ENCODE measurements at regions not wholly inside any gene's neighbourhood (a gene's known extent, or its start where the extent isn't known, plus 50 kb on each side); places are given as distances from the start of the nearest gene placed in this dataset.

DNA sequence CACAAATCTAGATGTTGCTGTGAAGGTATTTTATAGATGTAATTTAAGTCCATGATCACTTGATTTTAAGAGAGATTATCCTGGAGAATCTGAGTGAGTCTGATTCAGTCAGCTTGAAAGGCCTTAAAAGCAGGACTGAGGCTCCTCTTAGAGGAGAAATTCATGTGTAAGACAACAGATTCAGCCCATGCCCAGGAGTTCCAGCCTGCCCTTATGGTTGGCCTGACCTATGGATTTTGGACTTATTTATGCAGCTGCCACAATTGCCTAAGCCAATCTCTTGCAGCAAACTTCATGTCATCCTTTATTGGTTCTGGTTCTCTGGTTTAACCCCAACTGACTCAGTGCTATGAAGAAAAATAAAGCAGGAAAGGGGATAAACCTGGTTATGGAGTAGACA is 296.5 kb upstream of the RASGRP1 start:
- ATAC-seq, result no peak
- TF ChIP-seq RARB (CRISPR knock-in tag; IDR thresholded peaks at IDR 0.05) (no peak), GLIS3 (CRISPR knock-in tag; IDR thresholded peaks at IDR 0.05) (no peak), ARNTL (CRISPR knock-in tag; IDR thresholded peaks at IDR 0.05; ENCODE audit: borderline replicate concordance, low read depth) (no peak), ESRRG (CRISPR knock-in tag; IDR thresholded peaks at IDR 0.05) (no peak), ISL1 (CRISPR knock-in tag; IDR thresholded peaks at IDR 0.05) (no peak)

DNA sequence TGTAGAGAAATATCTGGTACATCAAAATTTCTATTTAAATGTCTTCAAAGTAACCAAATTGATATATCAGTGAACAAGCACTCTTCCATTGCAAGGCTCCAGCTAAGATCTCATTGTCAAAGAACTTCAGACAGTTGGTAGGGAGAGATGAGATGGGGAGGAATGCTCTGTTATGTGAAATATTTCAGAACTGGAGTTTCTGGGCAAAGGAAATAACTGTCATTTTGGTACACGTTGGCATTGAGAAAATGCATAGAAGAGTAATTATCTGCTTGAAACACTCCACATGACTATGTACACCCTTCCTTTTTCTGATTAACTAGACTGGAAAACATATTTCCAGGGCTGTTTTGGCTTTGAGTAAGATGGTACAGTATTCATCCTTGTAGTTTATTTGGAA is 297.5 kb upstream of the RASGRP1 start:
- peak; percentile 45; the same call in 2 of the 3 replicates for ATAC-seq
- TF ChIP-seq, protein P1, sequence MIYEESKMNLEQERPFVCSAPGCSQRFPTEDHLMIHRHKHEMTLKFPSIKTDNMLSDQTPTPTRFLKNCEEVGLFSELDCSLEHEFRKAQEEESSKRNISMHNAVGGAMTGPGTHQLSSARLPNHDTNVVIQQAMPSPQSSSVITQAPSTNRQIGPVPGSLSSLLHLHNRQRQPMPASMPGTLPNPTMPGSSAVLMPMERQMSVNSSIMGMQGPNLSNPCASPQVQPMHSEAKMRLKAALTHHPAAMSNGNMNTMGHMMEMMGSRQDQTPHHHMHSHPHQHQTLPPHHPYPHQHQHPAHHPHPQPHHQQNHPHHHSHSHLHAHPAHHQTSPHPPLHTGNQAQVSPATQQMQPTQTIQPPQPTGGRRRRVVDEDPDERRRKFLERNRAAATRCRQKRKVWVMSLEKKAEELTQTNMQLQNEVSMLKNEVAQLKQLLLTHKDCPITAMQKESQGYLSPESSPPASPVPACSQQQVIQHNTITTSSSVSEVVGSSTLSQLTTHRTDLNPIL (CRISPR knock-in tag; IDR thresholded peaks at IDR 0.05; ENCODE audit: low read depth), result no peak
- TF ChIP-seq TCF4 (CRISPR knock-in tag; IDR thresholded peaks at IDR 0.05; ENCODE audit: borderline replicate concordance) (no peak), ZFP3 (CRISPR knock-in tag; IDR thresholded peaks at IDR 0.05) (no peak), SNAI2 (CRISPR knock-in tag; IDR thresholded peaks at IDR 0.05) (no peak), OSR1 (CRISPR knock-in tag; IDR thresholded peaks at IDR 0.05) (no peak), ISL1 (CRISPR knock-in tag; IDR thresholded peaks at IDR 0.05) (no peak), GLIS3 (CRISPR knock-in tag; IDR thresholded peaks at IDR 0.05) (no peak), ESRRG (CRISPR knock-in tag; IDR thresholded peaks at IDR 0.05) (no peak), ZNF70 (CRISPR knock-in tag; IDR thresholded peaks at IDR 0.05) (no peak), PPARA (CRISPR knock-in tag; IDR thresholded peaks at IDR 0.05; ENCODE audit: borderline replicate concordance) (no peak)
- TF ChIP-seq, protein P2, sequence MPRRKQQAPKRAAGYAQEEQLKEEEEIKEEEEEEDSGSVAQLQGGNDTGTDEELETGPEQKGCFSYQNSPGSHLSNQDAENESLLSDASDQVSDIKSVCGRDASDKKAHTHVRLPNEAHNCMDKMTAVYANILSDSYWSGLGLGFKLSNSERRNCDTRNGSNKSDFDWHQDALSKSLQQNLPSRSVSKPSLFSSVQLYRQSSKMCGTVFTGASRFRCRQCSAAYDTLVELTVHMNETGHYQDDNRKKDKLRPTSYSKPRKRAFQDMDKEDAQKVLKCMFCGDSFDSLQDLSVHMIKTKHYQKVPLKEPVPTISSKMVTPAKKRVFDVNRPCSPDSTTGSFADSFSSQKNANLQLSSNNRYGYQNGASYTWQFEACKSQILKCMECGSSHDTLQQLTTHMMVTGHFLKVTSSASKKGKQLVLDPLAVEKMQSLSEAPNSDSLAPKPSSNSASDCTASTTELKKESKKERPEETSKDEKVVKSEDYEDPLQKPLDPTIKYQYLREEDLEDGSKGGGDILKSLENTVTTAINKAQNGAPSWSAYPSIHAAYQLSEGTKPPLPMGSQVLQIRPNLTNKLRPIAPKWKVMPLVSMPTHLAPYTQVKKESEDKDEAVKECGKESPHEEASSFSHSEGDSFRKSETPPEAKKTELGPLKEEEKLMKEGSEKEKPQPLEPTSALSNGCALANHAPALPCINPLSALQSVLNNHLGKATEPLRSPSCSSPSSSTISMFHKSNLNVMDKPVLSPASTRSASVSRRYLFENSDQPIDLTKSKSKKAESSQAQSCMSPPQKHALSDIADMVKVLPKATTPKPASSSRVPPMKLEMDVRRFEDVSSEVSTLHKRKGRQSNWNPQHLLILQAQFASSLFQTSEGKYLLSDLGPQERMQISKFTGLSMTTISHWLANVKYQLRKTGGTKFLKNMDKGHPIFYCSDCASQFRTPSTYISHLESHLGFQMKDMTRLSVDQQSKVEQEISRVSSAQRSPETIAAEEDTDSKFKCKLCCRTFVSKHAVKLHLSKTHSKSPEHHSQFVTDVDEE (CRISPR knock-in tag; IDR thresholded peaks at IDR 0.05), result no peak
- TF ChIP-seq, protein P3, sequence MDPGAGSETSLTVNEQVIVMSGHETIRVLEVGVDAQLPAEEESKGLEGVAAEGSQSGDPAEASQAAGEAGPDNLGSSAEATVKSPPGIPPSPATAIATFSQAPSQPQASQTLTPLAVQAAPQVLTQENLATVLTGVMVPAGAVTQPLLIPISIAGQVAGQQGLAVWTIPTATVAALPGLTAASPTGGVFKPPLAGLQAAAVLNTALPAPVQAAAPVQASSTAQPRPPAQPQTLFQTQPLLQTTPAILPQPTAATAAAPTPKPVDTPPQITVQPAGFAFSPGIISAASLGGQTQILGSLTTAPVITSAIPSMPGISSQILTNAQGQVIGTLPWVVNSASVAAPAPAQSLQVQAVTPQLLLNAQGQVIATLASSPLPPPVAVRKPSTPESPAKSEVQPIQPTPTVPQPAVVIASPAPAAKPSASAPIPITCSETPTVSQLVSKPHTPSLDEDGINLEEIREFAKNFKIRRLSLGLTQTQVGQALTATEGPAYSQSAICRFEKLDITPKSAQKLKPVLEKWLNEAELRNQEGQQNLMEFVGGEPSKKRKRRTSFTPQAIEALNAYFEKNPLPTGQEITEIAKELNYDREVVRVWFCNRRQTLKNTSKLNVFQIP (CRISPR knock-in tag; IDR thresholded peaks at IDR 0.05; ENCODE audit: borderline replicate concordance, low read depth), result no peak
- TF ChIP-seq, protein P4, sequence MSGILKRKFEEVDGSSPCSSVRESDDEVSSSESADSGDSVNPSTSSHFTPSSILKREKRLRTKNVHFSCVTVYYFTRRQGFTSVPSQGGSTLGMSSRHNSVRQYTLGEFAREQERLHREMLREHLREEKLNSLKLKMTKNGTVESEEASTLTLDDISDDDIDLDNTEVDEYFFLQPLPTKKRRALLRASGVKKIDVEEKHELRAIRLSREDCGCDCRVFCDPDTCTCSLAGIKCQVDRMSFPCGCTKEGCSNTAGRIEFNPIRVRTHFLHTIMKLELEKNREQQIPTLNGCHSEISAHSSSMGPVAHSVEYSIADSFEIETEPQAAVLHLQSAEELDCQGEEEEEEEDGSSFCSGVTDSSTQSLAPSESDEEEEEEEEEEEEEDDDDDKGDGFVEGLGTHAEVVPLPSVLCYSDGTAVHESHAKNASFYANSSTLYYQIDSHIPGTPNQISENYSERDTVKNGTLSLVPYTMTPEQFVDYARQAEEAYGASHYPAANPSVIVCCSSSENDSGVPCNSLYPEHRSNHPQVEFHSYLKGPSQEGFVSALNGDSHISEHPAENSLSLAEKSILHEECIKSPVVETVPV (CRISPR knock-in tag; IDR thresholded peaks at IDR 0.05), result no peak

DNA sequence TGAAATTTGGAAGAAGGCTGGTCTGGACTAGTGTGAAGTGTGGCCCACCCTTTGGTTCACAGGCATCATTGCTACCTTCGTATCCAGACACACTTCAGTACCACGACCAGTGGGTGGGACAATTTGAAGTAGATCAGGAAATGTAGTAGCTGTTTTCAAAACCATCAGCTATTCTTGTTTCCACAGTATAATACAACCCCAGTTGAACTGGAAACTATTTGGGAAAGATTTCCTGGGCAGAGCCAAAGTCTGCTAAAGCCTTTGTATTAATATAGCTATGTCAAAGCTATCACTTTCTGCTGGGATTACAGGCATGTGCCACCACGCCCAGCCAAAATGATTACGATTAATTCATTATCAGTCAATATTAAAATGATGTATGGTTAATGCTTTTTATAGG is 298.8 kb upstream of the RASGRP1 start:
- ATAC-seq, result no peak
- TF ChIP-seq ZC3H10 (CRISPR knock-in tag; IDR thresholded peaks at IDR 0.05), result no peak
- no peak for TF ChIP-seq ESRRG (CRISPR knock-in tag; IDR thresholded peaks at IDR 0.05)
- no peak for TF ChIP-seq CSDC2 (CRISPR knock-in tag; IDR thresholded peaks at IDR 0.05)

DNA sequence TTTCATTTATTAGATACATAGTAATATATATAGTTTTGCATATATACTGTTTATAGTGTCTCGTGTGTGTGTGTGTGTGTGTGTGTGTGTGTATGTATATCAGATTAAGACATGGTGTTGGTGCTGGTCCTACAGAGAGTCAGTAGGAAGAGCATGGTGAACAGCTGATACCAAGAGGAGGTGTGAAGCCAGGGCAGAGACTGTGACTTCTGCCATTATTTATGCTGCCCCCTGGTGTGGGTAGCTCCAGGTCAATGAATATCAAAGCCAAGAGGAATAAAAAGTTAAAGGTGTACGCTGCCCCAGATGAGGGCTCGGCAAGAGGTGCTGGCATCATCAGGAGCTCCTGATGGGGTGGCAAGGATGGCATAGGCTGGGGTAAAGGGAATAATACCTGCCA is 299.5 kb upstream of the RASGRP1 start:
- ATAC-seq, result no peak; the same call in 2 of the 3 replicates
- TF ChIP-seq ZFP3 (CRISPR knock-in tag; IDR thresholded peaks at IDR 0.05), result no peak
- TF ChIP-seq, protein P2 (CRISPR knock-in tag; IDR thresholded peaks at IDR 0.05), result no peak
- TF ChIP-seq, protein P3 (CRISPR knock-in tag; IDR thresholded peaks at IDR 0.05; ENCODE audit: borderline replicate concordance, low read depth), result no peak
- TF ChIP-seq PPARA (CRISPR knock-in tag; IDR thresholded peaks at IDR 0.05; ENCODE audit: borderline replicate concordance), result no peak
- TF ChIP-seq TCF4 (CRISPR knock-in tag; IDR thresholded peaks at IDR 0.05; ENCODE audit: borderline replicate concordance), result no peak
- no peak for TF ChIP-seq ZFP30 (CRISPR knock-in tag; IDR thresholded peaks at IDR 0.05)
- no peak for TF ChIP-seq OSR1 (CRISPR knock-in tag; IDR thresholded peaks at IDR 0.05)
- no peak for TF ChIP-seq ESRRG (CRISPR knock-in tag; IDR thresholded peaks at IDR 0.05)
- no peak for TF ChIP-seq ISL1 (CRISPR knock-in tag; IDR thresholded peaks at IDR 0.05)
- TF ChIP-seq SNAI2 (CRISPR knock-in tag; IDR thresholded peaks at IDR 0.05), result no peak
- TF ChIP-seq, protein P1 (CRISPR knock-in tag; IDR thresholded peaks at IDR 0.05; ENCODE audit: low read depth), result no peak
- TF ChIP-seq ZC3H10 (CRISPR knock-in tag; IDR thresholded peaks at IDR 0.05), result no peak
- TF ChIP-seq GLIS3 (CRISPR knock-in tag; IDR thresholded peaks at IDR 0.05), result no peak
- TF ChIP-seq, protein P4 (CRISPR knock-in tag; IDR thresholded peaks at IDR 0.05), result no peak
